Fibroblast of mammary gland (primary cell): ENCODE measurements at regions not wholly inside any gene's neighbourhood (a gene's known extent, or its start where the extent isn't known, plus 50 kb on each side); places are given as distances from the start of the nearest gene placed in this dataset.

Experiments
- DNase-seq: peaks from one replicate; pipeline ENCODE4 v3.0.0-alpha.2; 2010; ENCODE audit warnings: low read depth
- H3K4me3 ChIP-seq: 2 replicates; pipeline ENCODE4 v1.5.1; 2011; ENCODE audit warnings: low read depth, mild to moderate bottlenecking, low read length, moderate library complexity; ENCODE audit not compliant: control insufficient read depth
- TF ChIP-seq, protein P1 (sequence below): conservative IDR thresholded peaks from 2 replicates; pipeline ENCODE4 v1.5.1; 2011; ENCODE audit warnings: low read depth, low read length, inconsistent platforms; ENCODE audit not compliant: control insufficient read depth, insufficient read depth

DNA sequence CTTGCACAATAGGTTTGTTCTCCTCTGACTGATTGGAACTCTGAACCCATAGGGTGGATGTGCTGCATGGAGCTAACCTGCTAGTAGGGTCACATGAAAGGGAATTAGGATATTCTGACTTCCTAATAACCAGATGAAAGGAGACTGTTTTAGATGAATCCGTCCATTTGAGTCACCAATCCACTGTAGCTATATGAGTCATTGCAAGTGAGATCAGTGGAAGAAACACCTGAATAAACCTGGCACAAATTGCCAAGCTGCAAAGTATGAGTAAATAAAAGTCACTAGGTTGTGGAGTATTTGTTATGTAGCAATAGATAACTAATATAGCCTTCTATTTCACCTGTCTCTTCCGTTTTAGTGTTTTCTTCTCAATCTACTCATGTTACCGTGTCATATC, 584.4 kb downstream of the PDCD6IP start:
- TF ChIP-seq, protein P1, sequence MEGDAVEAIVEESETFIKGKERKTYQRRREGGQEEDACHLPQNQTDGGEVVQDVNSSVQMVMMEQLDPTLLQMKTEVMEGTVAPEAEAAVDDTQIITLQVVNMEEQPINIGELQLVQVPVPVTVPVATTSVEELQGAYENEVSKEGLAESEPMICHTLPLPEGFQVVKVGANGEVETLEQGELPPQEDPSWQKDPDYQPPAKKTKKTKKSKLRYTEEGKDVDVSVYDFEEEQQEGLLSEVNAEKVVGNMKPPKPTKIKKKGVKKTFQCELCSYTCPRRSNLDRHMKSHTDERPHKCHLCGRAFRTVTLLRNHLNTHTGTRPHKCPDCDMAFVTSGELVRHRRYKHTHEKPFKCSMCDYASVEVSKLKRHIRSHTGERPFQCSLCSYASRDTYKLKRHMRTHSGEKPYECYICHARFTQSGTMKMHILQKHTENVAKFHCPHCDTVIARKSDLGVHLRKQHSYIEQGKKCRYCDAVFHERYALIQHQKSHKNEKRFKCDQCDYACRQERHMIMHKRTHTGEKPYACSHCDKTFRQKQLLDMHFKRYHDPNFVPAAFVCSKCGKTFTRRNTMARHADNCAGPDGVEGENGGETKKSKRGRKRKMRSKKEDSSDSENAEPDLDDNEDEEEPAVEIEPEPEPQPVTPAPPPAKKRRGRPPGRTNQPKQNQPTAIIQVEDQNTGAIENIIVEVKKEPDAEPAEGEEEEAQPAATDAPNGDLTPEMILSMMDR: no peak
- no peak for DNase-seq
- H3K4me3 ChIP-seq: no peak overlapping the region

GRCh38 chr3:34386309-34386708, 587.9 kb downstream of the PDCD6IP start:
- DNase-seq: no peak
- TF ChIP-seq, protein P1: no peak
- no peak overlapping the region for H3K4me3 ChIP-seq

DNA sequence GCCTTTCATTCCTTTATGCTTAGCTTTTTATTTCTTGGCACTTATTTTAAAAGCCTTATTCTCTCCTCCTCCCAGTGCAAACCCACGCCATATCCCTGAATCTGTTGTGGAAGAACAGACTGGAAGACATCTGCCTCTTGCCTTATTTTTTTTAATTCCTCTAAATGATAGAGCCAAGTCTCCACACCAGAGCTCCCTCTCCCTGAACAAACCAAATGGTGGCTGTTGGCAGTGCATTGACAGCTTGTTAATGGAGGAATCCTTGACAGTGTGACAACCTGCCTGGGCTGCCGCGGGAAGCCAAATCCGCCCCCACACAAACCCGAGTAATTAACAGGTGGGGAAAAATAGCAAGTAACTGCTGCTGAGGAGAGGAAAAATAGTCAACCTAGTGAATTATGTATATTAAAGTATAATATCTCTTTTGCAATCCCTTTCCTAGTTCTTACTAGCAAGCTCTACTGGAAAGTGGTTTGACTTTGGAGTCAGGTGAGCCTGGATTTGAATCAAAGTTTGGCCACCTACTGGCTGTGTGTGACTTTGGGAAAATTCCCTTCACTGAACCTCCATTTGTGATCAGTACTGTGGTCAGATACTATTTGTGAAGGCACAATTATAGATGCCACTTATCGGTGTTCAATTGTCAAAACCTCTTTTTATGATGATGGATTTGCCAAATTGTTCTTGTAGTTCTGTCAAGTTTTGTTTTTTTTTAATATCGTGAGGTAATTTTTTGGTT, 589.6 kb downstream of the PDCD6IP start:
- H3K4me3 ChIP-seq: no peak overlapping the region
- TF ChIP-seq, protein P1: no peak
- no peak for DNase-seq

DNA sequence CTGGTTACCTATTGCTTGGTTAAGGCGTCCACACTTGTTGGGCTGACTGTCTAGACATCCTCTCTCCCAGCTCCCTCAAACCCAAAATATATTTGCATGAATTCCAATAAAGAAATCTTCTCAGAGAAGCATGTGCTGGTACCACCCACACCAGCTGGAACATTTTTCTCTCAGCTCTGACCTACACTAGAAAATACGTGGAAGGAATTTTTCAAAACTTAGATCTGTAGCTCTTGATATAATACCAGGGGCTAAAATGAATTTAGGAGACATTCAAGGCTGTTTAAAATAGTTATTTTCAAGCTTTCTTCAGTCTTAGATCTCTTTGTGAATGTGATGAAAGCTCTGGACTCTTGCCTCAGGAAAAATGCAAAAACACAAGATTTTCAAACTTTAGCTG, 590.4 kb downstream of the PDCD6IP start:
- no peak for DNase-seq
- TF ChIP-seq, protein P1: no peak
- no peak overlapping the region for H3K4me3 ChIP-seq

- DNase-seq: no peak
- no peak overlapping the region for H3K4me3 ChIP-seq
- TF ChIP-seq, protein P1: no peak
Measured at GRCh38 chr3:34394978-34395748, 596.7 kb downstream of the PDCD6IP start.

- TF ChIP-seq, protein P1: no peak
- H3K4me3 ChIP-seq: no peak overlapping the region
- no peak for DNase-seq
Measured at GRCh38 chr3:34396288-34396687, 597.9 kb downstream of the PDCD6IP start.
